NOMO-1 (cell line): ENCODE measurements at regions not wholly inside any gene's neighbourhood (a gene's known extent, or its start where the extent isn't known, plus 50 kb on each side); places are given as distances from the start of the nearest gene placed in this dataset.

ENCODE experiments used
- DNase-seq, 2 experiments: peaks; one replicate each; lab custom pipeline; 2025; ENCODE audit not compliant: unreplicated experiment in 2 of 2; lab: John Stamatoyannopoulos, UW

DNA sequence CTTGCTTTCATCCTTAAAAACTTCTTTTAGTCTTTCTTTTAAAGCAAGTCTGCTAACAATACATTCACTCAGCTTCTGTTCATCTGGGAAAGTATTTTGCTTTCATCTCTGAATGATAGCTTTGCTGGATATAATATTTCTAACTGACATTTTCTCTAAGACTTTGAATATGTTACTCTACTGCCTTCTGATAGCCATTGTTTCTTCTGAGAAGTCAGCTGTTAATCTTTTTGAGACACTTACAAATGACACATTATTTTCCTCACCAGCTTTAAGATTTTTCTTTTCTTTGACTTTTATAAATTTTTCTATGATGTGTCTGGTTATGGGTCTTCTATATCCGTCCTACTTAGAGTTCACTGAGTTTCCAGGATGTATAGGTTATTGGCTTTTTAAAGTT, 643.1 kb downstream of the KCNA4 start:
- no peak for DNase-seq

DNA sequence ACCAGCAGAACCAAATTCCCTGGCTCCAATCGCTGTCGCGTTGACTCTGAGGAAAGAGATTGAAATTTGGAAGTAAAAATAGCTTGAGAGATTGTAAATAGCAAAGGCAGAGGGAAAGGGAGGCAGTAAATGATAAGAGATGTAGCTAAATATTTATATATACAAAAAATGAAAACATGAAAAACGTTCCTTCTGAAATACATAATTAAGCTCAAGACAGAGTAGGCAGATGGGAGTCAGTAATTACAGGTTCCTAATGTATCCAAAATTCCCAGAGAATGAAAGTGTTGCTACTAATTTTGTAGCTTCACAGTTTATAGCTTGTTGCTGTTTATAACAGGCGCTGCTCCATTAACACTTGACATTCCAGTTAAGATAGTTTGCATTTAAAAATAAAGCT, 648.7 kb downstream of the KCNA4 start:
- DNase-seq = no peak

DNA sequence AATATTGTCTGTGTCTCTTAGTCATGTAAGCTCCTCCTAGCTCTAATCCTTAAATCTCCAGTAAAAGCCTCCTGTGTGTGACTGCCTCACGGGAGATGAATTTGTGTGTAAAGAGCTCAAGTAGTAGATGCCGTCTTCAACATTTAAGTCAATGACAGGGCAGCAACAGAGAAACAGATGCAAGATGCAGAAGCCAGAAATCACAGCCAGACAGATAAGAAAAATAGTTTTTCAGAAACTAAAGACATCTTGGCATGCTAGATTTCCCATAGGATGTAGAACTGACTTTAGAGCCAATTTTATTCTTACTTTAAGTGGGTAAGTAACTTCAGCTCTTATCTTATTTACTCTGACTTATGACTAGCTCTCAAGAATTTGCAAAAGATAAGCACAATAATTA, 652.8 kb downstream of the KCNA4 start:
- DNase-seq = no peak

DNA sequence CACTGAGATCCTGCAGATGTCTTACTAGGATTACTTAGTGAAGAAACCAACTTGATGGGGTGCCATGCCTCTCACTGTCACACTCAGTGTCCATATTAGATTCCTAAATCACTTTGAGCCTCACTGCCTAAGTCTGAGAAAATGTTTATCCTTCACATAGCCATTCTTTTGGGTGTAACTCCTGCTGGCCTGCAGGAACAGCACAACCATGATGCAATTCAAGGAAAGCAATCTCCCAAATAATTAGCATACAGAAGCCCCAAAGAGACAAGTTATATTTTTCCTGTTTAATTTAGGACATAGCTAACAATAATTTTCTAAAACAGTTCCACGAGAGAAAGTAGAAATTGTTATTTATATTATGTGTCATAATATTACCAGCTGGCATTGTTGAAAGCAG, 655.5 kb downstream of the KCNA4 start:
- DNase-seq = no peak

DNA sequence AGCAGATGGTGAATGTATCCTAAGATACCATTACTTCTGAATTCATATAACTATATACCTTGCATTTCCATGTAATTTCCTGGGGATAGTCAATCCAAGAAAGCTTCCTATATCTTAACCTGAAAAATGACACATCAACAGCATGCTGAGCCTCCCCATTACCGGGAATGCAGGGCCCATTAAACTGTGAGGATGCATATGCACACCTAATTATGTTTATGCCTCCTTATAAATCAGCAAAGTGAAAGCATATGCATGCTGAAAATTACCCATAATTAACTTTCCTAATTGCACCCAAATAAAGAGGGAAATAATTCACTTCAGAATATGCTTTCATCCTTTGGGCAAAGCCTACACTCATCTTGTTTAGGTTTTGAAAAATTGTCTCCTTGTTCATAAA, 663.0 kb downstream of the KCNA4 start:
- DNase-seq = no peak

DNA sequence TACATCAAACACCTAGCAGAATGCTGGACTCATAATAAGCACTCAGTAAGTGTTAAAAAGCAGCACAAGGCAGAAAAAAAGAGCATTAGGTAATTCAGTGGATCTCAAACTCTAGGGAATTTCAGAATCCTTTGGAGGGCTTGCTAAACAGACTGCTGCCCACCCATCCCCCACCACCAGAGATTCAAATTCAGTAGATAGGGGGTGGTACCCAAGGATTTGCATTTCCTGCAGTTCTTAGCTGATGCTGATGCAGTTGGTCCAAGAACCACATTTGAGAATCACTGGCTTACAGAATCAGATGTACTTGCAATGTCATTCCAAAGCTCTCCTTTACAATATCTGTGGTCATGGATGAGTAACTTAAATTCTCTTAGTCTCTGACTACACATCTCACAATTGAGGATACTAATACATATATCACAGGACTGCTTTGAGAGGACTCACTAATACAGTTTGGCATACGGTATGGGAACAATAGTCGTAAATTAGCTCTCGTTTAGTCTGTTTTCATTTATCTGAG, 664.5 kb downstream of the KCNA4 start:
- DNase-seq = no peak

DNA sequence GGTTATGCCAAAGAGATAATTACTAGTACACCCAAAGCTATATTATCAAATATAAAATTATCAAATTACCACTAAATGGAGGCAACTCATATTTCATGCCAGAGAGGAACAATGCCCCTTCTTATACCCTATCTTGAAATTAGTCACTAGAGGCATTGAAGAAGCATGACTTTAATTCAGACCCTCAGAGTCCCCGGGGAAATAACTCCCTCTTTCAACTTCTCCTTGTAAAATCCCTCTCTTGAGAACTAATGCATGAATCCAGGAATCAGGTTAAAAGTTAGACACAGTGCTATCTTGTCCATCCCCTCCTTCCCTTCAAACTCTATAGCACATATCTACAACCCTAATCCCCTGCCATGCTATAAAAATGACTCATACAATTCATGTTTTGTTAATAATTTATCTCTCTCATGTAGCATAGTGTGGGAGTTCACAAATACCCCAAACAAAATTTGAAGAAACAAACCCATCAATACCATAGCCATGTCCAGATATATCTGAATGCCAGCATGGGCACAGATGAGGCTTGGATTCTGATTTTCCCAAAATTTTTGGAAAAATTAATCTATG, 665.4 kb downstream of the KCNA4 start:
- DNase-seq = no peak

DNA sequence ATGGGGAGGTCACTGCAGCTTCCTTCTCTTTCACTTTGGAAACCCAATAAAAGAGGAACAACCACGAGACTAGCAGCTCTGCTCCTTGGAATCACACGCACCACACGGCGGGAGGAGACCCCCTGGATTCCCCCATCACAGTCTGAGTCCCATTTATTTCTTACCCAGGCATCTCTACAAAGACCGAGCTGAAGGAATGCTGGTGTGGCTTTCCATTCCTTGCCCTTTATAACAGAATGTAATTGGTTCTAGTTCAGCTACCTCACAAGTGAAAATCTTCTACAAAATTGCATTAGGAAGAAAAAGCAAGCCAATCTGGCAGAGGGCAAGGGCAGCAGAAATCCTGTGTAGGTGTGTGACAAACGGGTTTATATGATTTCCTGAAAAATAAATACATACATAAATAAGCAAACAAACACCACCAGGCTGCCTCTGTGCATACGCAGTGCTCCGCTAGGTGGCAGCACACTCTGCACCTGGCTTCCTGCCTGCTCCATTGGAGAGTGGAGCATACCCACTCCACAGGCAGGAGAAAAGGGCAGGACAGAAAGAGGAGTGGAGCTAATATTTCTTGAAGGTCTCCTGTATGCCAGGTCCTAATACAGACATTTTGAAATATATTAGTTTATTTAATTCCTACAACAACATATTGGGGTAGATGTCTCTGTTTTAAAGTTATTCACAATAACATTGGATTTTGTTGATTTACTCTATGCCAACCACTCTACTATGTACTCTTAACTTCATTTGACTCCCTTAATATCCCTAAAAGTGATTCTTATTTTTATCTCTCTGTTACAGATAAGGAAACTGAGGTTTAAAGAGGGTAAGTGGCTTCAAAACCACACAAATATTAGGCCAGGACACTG, 673.1 kb downstream of the KCNA4 start:
- peak in 1 of 2 experiments; percentile 6 for DNase-seq

DNA sequence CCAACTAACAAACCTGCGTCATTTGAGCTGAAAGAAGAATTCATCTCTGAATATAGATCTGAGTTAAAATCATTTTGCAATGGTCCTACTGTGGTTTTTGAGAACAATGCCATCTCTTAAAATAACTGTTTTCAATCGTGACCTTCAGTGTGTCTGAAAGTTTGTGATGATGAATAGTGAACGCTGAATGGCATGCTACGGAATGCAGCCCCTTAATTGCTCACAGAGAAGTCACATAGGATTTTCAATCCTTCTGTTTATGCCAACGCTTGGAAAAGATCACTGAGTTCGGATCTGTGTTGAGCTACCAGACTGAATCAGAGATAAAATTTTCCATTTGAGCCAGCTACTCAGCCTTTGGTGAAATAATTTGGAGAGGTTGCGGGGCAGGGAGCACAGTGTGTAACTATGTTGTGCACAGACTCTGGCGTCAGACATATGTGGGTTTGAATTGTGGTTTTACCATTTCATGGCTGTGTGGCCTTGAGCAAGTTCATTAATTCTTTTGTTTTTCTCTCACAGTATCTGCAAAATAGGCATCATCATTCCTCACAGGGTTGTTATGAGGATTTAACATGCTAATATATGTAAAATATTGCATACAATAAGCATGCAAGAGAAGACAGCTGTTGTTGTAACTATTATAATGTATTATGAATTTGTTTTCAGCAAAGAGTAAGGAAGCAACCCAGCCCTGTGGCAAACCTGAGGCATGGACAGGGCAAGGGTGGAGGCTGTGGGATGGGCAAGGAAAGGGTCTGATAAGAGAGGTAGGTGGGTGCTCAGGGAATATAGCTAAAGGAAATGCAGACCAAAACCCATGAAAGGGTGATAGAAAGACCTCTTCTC, 679.9 kb downstream of the KCNA4 start:
- DNase-seq = no peak

DNA sequence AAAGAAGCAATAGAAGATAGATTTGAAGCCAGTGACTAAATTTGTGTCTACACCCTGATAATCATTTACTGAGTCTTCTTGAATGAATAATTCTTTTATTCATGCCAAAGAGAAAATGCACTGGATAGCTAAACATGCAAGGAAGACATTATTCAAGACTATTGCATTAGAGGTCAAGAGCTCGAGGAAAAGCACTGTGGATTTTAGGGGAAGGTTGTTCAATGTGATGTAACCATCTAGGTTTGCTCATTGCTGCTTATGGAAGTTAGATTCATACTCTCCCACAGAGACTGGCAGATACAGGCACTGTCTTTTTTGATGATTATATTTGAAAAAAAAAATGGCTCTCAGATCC, 682.1 kb downstream of the KCNA4 start:
- DNase-seq = no peak

DNA sequence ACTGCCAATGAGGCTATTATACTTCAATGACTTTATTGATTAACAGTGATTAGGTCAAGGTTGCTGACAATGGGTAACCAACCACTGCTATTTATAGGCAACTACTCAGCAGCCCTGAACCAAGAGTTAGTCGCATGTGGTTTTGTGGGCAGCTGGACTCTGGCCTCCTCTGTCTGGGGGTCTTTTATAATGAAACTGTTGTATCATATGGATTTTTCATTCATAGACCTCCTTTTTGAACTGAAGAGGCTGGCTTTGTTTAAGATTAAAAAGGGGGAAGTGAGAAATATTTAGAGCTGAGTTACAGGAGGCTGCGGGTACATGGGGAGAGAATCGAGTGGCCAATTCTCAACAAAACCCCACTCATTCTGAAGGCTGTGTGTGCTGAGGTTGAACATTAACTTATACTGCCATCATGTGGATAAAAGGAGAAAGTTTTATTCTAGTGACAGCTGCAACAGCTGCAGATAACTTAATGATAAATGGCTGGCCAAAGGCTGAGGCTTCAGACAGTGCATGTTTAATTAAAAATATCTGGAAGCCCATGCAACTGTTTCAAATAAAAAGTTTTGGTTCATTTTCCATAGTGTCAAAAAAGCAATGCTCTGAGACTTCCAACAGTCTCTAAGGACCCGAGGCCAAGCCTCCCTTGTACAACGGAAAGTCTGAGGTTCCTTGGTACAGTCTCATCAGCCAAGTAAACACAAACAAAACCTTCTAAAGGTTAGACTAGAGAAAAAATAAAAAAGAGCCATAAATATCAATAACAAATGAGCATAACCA, 682.6 kb downstream of the KCNA4 start:
- peak; percentile 3 to 21 for DNase-seq

DNA sequence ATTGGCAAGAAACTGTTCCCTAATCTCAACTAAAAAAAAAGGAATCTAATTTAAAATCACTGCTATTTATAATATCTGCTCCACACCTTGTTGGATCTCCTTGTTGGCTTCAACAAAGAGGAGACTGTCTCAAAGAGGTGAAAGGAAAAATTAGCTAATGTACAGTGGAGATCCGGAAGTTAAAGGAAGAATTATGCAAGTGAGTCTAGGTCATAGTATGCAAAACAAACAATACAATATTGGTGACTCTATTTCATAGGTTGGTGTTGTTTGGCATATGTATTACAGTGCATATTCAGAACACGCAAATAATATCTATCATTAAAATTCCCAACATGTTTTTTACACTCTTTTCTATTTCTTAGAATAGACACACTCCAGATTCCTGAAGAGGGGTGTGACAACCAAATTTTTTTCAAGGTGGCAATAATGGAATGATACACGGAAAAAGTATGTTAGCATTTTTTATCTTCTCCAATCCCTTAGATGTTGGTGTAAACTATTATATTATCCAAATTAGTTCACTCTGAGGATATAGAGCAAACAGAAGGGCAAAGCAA, 685.3 kb downstream of the KCNA4 start:
- no peak for DNase-seq

DNA sequence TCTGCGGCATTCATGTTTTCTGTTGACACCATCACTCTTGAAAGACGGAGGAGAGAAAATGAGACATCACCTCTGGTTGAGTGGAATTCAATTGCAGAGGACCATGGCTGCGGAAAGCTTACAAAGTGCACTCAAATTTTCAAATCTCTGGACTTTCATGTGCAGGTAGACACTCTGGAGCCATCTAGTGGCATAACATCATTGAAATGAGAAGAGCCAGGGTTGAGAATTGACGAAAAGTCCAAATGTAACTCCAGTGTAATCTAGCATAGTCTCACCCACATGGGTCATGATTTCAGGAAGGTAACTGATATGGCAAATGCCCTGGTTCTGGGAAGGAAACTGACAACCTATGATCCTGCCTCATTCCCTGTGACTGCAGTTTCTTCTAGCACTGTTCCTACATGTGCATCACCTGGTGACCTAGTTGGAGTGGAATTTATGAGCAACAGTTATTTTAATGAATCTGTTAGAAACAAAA, 687.8 kb downstream of the KCNA4 start:
- peak in 1 of 2 experiments; percentile 18 for DNase-seq

DNA sequence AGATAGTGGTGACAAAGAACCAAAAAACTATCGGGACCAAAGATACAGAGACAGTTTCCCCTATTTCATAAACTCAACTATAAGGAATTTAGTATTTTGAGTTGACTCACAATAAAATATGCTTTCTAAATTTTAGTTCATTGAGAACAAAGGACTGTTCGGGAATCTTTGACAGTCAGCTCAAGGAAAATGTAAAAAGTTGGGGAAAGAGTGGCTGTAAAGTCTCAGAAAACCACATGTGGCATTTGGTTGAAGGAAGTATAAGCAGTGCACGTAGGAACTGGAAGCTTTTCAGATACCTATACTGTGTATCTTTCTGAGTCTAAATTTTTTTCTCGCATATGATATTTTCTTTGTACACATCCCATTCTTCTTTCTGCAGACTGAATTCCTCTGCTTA, 688.9 kb downstream of the KCNA4 start:
- DNase-seq = no peak

DNA sequence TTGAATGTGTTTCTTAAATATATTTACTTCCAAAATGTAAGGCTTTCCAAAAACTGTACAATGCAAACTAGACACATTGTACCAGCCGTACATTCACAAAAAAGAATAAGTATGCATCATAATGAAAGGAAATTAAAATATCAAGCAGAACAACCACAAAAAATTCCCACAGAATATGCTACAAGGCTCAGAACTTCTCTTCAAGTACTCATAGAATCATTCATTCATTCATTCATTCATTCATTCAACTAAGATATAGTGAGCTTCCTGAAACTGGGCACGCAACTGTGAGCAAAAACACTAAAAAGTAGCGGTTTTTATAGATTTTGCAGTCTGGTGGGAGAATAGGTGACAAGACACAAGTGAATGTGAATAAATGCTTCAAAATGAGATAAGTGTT, 690.1 kb downstream of the KCNA4 start:
- no peak for DNase-seq

DNA sequence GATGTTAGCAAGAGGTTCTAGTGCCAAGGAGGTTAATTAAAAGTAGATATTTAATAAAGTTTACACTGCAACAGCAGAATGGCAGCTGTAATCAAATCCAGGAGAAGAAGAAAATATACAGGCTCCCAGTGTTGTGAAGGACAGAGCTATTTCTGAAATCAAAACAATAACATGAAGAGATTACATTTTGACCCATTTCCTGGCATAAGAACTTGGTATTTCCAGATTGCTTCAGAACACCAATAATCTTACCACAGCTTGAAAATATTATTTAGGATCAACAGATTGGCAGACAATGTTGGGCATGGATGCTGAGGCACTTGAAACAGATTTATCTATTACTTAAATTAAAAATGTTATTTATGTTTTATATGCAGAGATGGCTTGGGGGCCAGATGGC, 692.5 kb downstream of the KCNA4 start:
- DNase-seq = no peak

DNA sequence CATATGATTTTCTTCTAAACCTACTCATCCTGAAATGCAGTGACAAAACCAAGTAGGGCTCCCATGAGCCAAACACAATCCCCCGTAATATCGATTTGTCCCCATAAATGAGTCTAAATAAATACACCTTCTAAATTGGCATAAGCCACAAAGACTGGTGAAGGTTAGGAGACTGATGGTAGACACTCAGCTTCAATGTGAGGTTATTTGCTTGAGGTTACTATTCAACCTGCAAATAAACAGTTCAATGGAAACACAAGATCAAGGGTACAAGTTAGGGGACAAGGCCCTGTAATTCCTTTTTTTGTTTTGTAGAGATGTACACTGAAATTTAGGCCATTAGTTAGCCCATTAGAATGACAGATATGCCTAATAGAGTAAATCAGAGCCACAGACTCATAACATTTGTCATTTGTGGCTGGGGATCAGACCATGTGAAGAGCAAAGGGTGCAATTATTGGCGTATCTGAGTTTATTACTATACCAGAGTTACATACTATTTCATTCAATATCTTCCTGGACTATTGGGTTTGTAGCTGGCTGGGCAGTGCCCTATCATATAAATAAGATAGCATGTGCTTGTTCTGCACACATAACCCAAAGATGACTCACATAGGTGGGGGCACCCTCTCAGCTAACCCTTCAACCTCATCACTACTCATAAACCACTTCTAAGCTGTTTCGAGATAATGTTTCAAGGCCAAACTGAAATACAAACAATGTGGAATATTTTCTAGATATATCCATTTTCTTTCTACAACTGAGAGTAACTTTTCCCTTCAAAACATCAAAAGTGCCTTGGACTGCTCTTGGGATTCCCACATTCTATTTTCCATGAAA, 695.3 kb downstream of the KCNA4 start:
- DNase-seq = no peak

DNA sequence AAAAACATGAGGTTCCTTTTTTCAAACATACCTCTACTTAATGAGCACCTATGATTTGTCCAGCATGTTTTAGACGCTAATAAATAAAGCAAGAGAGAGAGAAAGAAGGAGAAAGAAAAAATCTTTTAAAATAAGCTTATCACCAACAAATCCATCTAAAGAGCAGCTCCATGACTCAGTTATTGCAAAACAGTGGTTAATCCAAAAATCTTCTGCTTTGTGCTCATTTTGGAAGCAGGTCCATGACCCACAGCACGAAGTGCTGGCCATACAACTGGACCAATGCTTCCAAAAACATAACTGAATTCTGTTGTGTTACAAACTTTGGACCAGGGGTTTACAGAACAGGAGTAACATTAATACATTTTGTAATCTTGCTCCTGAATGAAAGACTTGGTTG, 696.6 kb downstream of the KCNA4 start:
- DNase-seq = no peak

DNA sequence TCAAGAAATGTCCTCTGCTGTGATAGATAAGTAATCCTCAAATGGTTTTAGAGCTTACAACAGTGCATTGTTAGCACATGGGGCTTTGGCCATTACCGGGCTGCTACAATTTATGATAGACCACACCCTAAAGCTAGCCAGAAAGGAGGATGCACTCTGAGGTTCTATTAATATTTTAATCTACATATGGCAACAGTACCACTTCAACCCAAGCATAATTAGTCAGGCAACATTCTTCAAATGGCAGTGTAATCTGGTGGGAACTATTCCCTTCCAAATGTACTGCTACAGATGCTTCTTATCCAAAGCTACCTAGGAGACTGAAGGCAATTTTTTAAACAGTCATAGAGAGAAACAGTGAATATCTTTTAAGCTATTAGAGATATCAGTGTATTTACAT, 697.6 kb downstream of the KCNA4 start:
- no peak for DNase-seq
